HCT116 (cell line): ENCODE measurements at regions not wholly inside any gene's neighbourhood (a gene's known extent, or its start where the extent isn't known, plus 50 kb on each side); places are given as distances from the start of the nearest gene placed in this dataset.

Source experiments
- ATAC-seq: fragments of 200-7000 bp; cut with Tn5 transposase; 2 replicates; pipeline ENCODE4 v1.9.1; 2020; ENCODE audit warnings: mild to moderate bottlenecking, moderate library complexity
- BruUV-seq: library from RNA; stranded (reverse); fragments of 400-500 nt; replicated peaks from 2 replicates; lab custom pipeline; 2021; lab: Mats Ljungman, UMichigan
- CTCF ChIA-PET: fragments of 300-600 bp; sonication (Branson Sonifier 250); formaldehyde crosslinking; loops from one replicate; lab custom pipeline; 2021; ENCODE audit warnings: antibody characterized with exemption; lab: Charles Lee
- POLR2A ChIA-PET: fragments of 300-600, 350-600 bp; sonication (Branson Sonifier 250); formaldehyde crosslinking; loops from one replicate; lab custom pipeline; 2021; ENCODE audit warnings: antibody characterized with exemption; lab: Charles Lee
- RAD21 ChIA-PET, 2 experiments: fragments of 300-600 bp; sonication (Branson Sonifier 250); formaldehyde crosslinking; loops; one replicate each; lab custom pipeline; 2023; ENCODE audit warnings: low total read pairs in 2 of 2; ENCODE audit not compliant: uncharacterized antibody in 2 of 2, unreplicated experiment in 2 of 2, low non-redundant PET in 1 of 2; lab: Charles Lee
- DNase-seq: peaks from one replicate; pipeline ENCODE4 v3.0.0-alpha.2; 2010; ENCODE audit warnings: low read depth, low spot score
- H2AFZ ChIP-seq: fragments of 200-600 bp; shearing (Covaris generic), sonication (generic); 2 replicates; pipeline ENCODE4 v1.6.1; 2017; ENCODE audit warnings: low read depth, mixed run types, mixed read lengths, antibody characterized with exemption, low read length; ENCODE audit not compliant: poor library complexity, severe bottlenecking
- H3K27ac ChIP-seq: 2 replicates; pipeline ENCODE4 v1.5.1; 2012; ENCODE audit warnings: low read depth, low read length
- H3K27me3 ChIP-seq: fragments of 200-600 bp; sonication (generic); 2 replicates; pipeline ENCODE4 v1.6.1; 2016; ENCODE audit warnings: mixed run types, low read length, mixed read lengths; ENCODE audit not compliant: insufficient read depth
- H3K36me3 ChIP-seq, 2 experiments: fragments of 200-500 bp in 1 of 2; fragments of 200-600 bp in 1 of 2; sonication (Bioruptor generic) in 1 of 2; sonication (generic) in 1 of 2; 2 replicates each; pipeline versions ENCODE4 v1.5.1 to v1.6.1; 2014 to 2016; ENCODE audit warnings: low read length in 2 of 2, inconsistent platforms in 1 of 2, mixed read lengths in 1 of 2, mixed run types in 1 of 2; ENCODE audit not compliant: insufficient read depth in 2 of 2, control insufficient read depth in 1 of 2
- H3K4me1 ChIP-seq, 2 experiments: fragments of 200-600 bp in 1 of 2; sonication (generic) in 1 of 2; 2 replicates each; pipeline versions ENCODE4 v1.5.1 to v1.6.1; 2012 to 2017; ENCODE audit warnings: low read length in 2 of 2, inconsistent platforms in 1 of 2, mild to moderate bottlenecking in 1 of 2, mixed read lengths in 1 of 2, mixed run types in 1 of 2, moderate library complexity in 1 of 2; ENCODE audit not compliant: insufficient read depth in 2 of 2, control insufficient read depth in 1 of 2
- H3K4me2 ChIP-seq: fragments of 200-600 bp; sonication (generic); 2 replicates; pipeline ENCODE4 v1.6.1; 2017; ENCODE audit warnings: mixed run types, low read length, mixed read lengths
- H3K4me3 ChIP-seq, 2 experiments: fragments of 200-600 bp in 1 of 2; sonication (generic) in 1 of 2; replicated peaks in 1 of 2; 2 replicates each; pipeline ENCODE4 v1.5.1; 2011 to 2016; ENCODE audit warnings: low read length in 2 of 2, control low read depth in 1 of 2, low read depth in 1 of 2, mild to moderate bottlenecking in 1 of 2, mixed read lengths in 1 of 2, mixed run types in 1 of 2
- H3K79me2 ChIP-seq: fragments of 200-600 bp; sonication (generic); 2 replicates; pipeline ENCODE4 v1.6.1; 2017; ENCODE audit warnings: mild to moderate bottlenecking, mixed run types, low read length, moderate library complexity, mixed read lengths; ENCODE audit not compliant: insufficient read depth
- H3K9ac ChIP-seq: fragments of 200-600 bp; sonication (generic); 2 replicates; pipeline ENCODE4 v1.6.1; 2016; ENCODE audit warnings: low read length, mixed read lengths
- H3K9me2 ChIP-seq: fragments of 200-600 bp; sonication (generic), shearing (Covaris generic); 2 replicates; pipeline ENCODE4 v1.6.1; 2017; ENCODE audit warnings: mixed run types, mild to moderate bottlenecking, moderate library complexity; ENCODE audit not compliant: insufficient read depth
- H3K9me3 ChIP-seq, 2 experiments: fragments of 200-500 bp in 1 of 2; fragments of 200-600 bp in 1 of 2; sonication (Bioruptor generic) in 1 of 2; sonication (generic) in 1 of 2; 2 replicates each; pipeline ENCODE4 v1.6.1; 2014 to 2017; ENCODE audit warnings: low read length in 2 of 2, mixed read lengths in 2 of 2, inconsistent platforms in 1 of 2, low read depth in 1 of 2, mild to moderate bottlenecking in 1 of 2, mixed run types in 1 of 2, moderate library complexity in 1 of 2; ENCODE audit not compliant: control insufficient read depth in 1 of 2, insufficient read depth in 1 of 2
- H4K20me1 ChIP-seq: fragments of 200-600 bp; sonication (generic), shearing (Covaris generic); 2 replicates; pipeline ENCODE4 v1.6.1; 2017; ENCODE audit warnings: mixed run types, mild to moderate bottlenecking, moderate library complexity; ENCODE audit not compliant: insufficient read depth
- ATF3 ChIP-seq: IDR thresholded peaks from 2 replicates; pipeline ENCODE4 v1.6.1; 2012
- CEBPB ChIP-seq: IDR thresholded peaks from 2 replicates; pipeline ENCODE4 v1.6.1; 2012; ENCODE audit warnings: low read depth
- CTCF ChIP-seq, 3 experiments: fragments of 200-600 bp in 1 of 3; sonication (generic) in 1 of 3; IDR thresholded peaks in 2 of 3; conservative IDR thresholded peaks in 1 of 3; 2 replicates each; pipeline ENCODE4 v1.5.1; 2012 to 2017; ENCODE audit warnings: low read depth in 2 of 3, low read length in 2 of 3, antibody characterized with exemption in 1 of 3, borderline replicate concordance in 1 of 3, control low read depth in 1 of 3, mild to moderate bottlenecking in 1 of 3, mixed read lengths in 1 of 3, mixed run types in 1 of 3, moderate library complexity in 1 of 3; ENCODE audit not compliant: insufficient read depth in 1 of 3
- EGR1 ChIP-seq: IDR thresholded peaks from 2 replicates; pipeline ENCODE4 v1.6.1; 2012; ENCODE audit warnings: low read depth
- ELF1 ChIP-seq: IDR thresholded peaks from 2 replicates; pipeline ENCODE4 v1.6.1; 2012; ENCODE audit warnings: low read depth, borderline replicate concordance
- EZH2phosphoT487 ChIP-seq: fragments of 200-600 bp; IDR thresholded peaks from 2 replicates; pipeline ENCODE4 v1.6.1; 2018; ENCODE audit warnings: antibody characterized with exemption, borderline replicate concordance
- FOSL1 ChIP-seq: IDR thresholded peaks from 2 replicates; pipeline ENCODE4 v1.6.1; 2012; ENCODE audit warnings: low read depth
- MAX ChIP-seq: IDR thresholded peaks from 2 replicates; pipeline ENCODE4 v1.6.1; 2012
- POLR2A ChIP-seq: IDR thresholded peaks from 2 replicates; pipeline ENCODE4 v1.7.0; 2011; ENCODE audit warnings: borderline replicate concordance; ENCODE audit not compliant: insufficient read depth, insufficient read length; ENCODE audit errors: extremely low read depth
- POLR2AphosphoS5 ChIP-seq: IDR thresholded peaks from 2 replicates; pipeline ENCODE4 v1.6.1; 2011; ENCODE audit warnings: mild to moderate bottlenecking, low read depth, low read length, moderate library complexity
- REST ChIP-seq: IDR thresholded peaks from 2 replicates; pipeline ENCODE4 v1.6.1; 2012; ENCODE audit warnings: low read depth
- SP1 ChIP-seq: IDR thresholded peaks from 2 replicates; pipeline ENCODE4 v1.6.1; 2012; ENCODE audit warnings: low read depth
- TCF7L2 ChIP-seq: IDR thresholded peaks from 2 replicates; pipeline ENCODE4 v1.7.0; 2011; ENCODE audit warnings: borderline replicate concordance, inconsistent platforms; ENCODE audit not compliant: insufficient read depth, insufficient read length; ENCODE audit errors: extremely low read depth
- YY1 ChIP-seq: IDR thresholded peaks from 2 replicates; pipeline ENCODE4 v1.6.1; 2011; ENCODE audit warnings: low read length, low read depth, moderate library complexity, mild to moderate bottlenecking; ENCODE audit not compliant: insufficient replicate concordance; ENCODE audit errors: extremely low read depth
- ZBTB33 ChIP-seq: IDR thresholded peaks from 2 replicates; pipeline ENCODE4 v1.6.1; 2011; ENCODE audit warnings: mild to moderate bottlenecking, low read length, moderate library complexity; ENCODE audit not compliant: insufficient replicate concordance; ENCODE audit errors: extremely low read depth
- ZFX ChIP-seq: fragments of 450-650 bp; IDR thresholded peaks from 2 replicates; pipeline ENCODE4 v1.6.1; 2017
- intact Hi-C: fragments of 100-400 bp; cut with micrococcal nuclease; formaldehyde crosslinking; loops from 2 replicates; pipeline ENCODE4 v1.10.0; 2022

- ATAC-seq = no peak
- Histone ChIP-seq H4K20me1 (no peaks in the 10 kb centered on the region), H3K27me3 (no peaks in the 10 kb centered on the region), H3K4me1 (no peaks in the 10 kb centered on the region), H3K27ac (no peak overlapping the region), H3K9ac (no peak overlapping the region), H3K4me2 (no peak overlapping the region), H3K36me3 (no peaks in the 10 kb centered on the region), H3K4me3 (no peak overlapping the region)
- DNase-seq = no peak
- BruUV-seq = no TSS peak
- CTCF ChIA-PET = no interaction called here
- TF ChIP-seq TCF7L2 = no peak
- TF ChIP-seq ZFX = no peak
- no peak for TF ChIP-seq CEBPB
- TF ChIP-seq EZH2phosphoT487 = no peak
- no peak for TF ChIP-seq REST
- no peak for TF ChIP-seq ZBTB33
- no peak for TF ChIP-seq POLR2A
- no peak for TF ChIP-seq SP1
- no peak for TF ChIP-seq POLR2AphosphoS5
- no peak for TF ChIP-seq ATF3
- no peak for TF ChIP-seq CTCF (IDR thresholded peaks at IDR 0.05 in 2 of 3, conservative IDR thresholded peaks at IDR 0.05 in 1 of 3; ENCODE audit: borderline replicate concordance in 1 of 3, insufficient read depth in 1 of 3, low read depth in 2 of 3, low read length in 2 of 3)
- TF ChIP-seq ELF1 = no peak
- TF ChIP-seq MAX = no peak
- TF ChIP-seq YY1 = no peak
- TF ChIP-seq EGR1 = no peak
- no peak for TF ChIP-seq FOSL1
- TF ChIP-seq, all 23 proteins: peak for 0
- RAD21 ChIA-PET = no interaction called here
- Histone ChIP-seq H3K9me3 (peaks cover 24 to 26% of the 10 kb centered on the region in 2 experiments), H2AFZ (no peak overlapping the region), H3K9me2 (no peaks in the 10 kb centered on the region), H3K79me2 (no peaks in the 10 kb centered on the region)
- intact Hi-C loops = no loop called here
- POLR2A ChIA-PET = no interaction called here
Measured at GRCh38 chr15:27623560-27624305, 475.4 kb downstream of the OCA2 start.
